Neural cell (in vitro differentiated cells): ENCODE measurements at regions not wholly inside any gene's neighbourhood (a gene's known extent, or its start where the extent isn't known, plus 50 kb on each side); places are given as distances from the start of the nearest gene placed in this dataset.

Source experiments
- H2AFZ ChIP-seq: fragments of 200-600, 300-800 bp; sonication (generic), shearing (Covaris generic); 2 replicates; pipeline ENCODE4 v1.6.0; 2014; ENCODE audit warnings: low read depth, mild to moderate bottlenecking, antibody characterized with exemption, low read length, moderate library complexity
- H3F3A ChIP-seq: fragments of 200-600 bp; shearing (Covaris generic); 2 replicates; pipeline ENCODE4 v1.6.1; 2016; ENCODE audit warnings: mild to moderate bottlenecking, moderate library complexity, mixed read lengths, antibody characterized with exemption, low read length; ENCODE audit not compliant: insufficient read depth, poor library complexity, severe bottlenecking
- H3K27ac ChIP-seq: fragments of 200-600, 300-800 bp; sonication (generic), shearing (Covaris generic); 2 replicates; pipeline ENCODE4 v1.5.1; 2014; ENCODE audit warnings: mild to moderate bottlenecking, low read length, moderate library complexity
- H3K27me3 ChIP-seq: fragments of 300-800, 200-600 bp; sonication (generic), shearing (Covaris generic); 2 replicates; pipeline ENCODE4 v1.6.0; 2014; ENCODE audit warnings: mild to moderate bottlenecking, low read depth, low read length, moderate library complexity; ENCODE audit not compliant: insufficient read depth
- H3K36me3 ChIP-seq: fragments of 300-800, 200-600 bp; sonication (generic), shearing (Covaris generic); 2 replicates; pipeline ENCODE4 v1.5.1; 2014; ENCODE audit warnings: mild to moderate bottlenecking, antibody characterized with exemption, low read length, moderate library complexity; ENCODE audit not compliant: insufficient read depth
- H3K4me2 ChIP-seq: fragments of 300-800, 200-600 bp; sonication (generic), shearing (Covaris generic); 2 replicates; pipeline ENCODE4 v1.6.0; 2014; ENCODE audit warnings: mild to moderate bottlenecking, low read length
- H3K4me3 ChIP-seq: fragments of 300-800, 200-600 bp; sonication (generic), shearing (Covaris generic); 2 replicates; pipeline ENCODE4 v1.5.1; 2014; ENCODE audit warnings: mild to moderate bottlenecking, low read length, moderate library complexity
- H3K79me2 ChIP-seq: fragments of 200-600 bp; shearing (Covaris generic); replicated peaks from 2 replicates; pipeline ENCODE4 v1.6.0; 2014; ENCODE audit warnings: mild to moderate bottlenecking, low read length, moderate library complexity; ENCODE audit not compliant: insufficient read depth
- H3K9ac ChIP-seq: fragments of 300-800, 200-600 bp; sonication (generic), shearing (Covaris generic); 2 replicates; pipeline ENCODE4 v1.6.1; 2016; ENCODE audit warnings: mild to moderate bottlenecking, low read length, mixed read lengths
- H3K9me2 ChIP-seq: fragments of 200-600 bp; shearing (Covaris generic); 2 replicates; pipeline ENCODE4 v1.6.1; 2016; ENCODE audit warnings: mild to moderate bottlenecking, low read length, mixed read lengths; ENCODE audit not compliant: insufficient read depth
- H3K9me3 ChIP-seq: fragments of 200-600, 300-800 bp; sonication (generic), shearing (Covaris generic); 2 replicates; pipeline ENCODE4 v1.6.1; 2016; ENCODE audit warnings: mild to moderate bottlenecking, mixed run types, low read length, moderate library complexity, mixed read lengths
- H4K20me1 ChIP-seq: fragments of 200-600 bp; shearing (Covaris generic); 2 replicates; pipeline ENCODE4 v1.6.1; 2016; ENCODE audit warnings: mild to moderate bottlenecking, mixed run types; ENCODE audit not compliant: insufficient read depth
- CTCF ChIP-seq: fragments of 450-650 bp; IDR thresholded peaks from 2 replicates; pipeline ENCODE4 v1.5.1; 2014; ENCODE audit warnings: antibody characterized with exemption, mild to moderate bottlenecking, moderate library complexity; ENCODE audit not compliant: poor library complexity, severe bottlenecking
- EP300 ChIP-seq: fragments of 450-650 bp; conservative IDR thresholded peaks from 2 replicates; pipeline ENCODE4 v1.6.1; 2014; ENCODE audit warnings: antibody characterized with exemption, mild to moderate bottlenecking, moderate library complexity; ENCODE audit not compliant: poor library complexity, severe bottlenecking
- EZH2 ChIP-seq: fragments of 200-600, 300-800 bp; shearing (Covaris generic), sonication (generic); IDR thresholded peaks from 2 replicates; pipeline ENCODE4 v1.6.1; 2014; ENCODE audit warnings: antibody characterized with exemption, low read length, borderline replicate concordance, mild to moderate bottlenecking; ENCODE audit not compliant: insufficient read depth, poor library complexity, severe bottlenecking
- MXI1 ChIP-seq: fragments of 450-650 bp; conservative IDR thresholded peaks from 2 replicates; pipeline ENCODE4 v1.6.1; 2014; ENCODE audit warnings: antibody characterized with exemption, mild to moderate bottlenecking; ENCODE audit not compliant: poor library complexity, severe bottlenecking
- POLR2AphosphoS5 ChIP-seq: IDR thresholded peaks from 2 replicates; pipeline ENCODE4 v1.6.1; 2012
- RAD21 ChIP-seq: fragments of 450-650 bp; conservative IDR thresholded peaks from 2 replicates; pipeline ENCODE4 v1.6.1; 2014; ENCODE audit warnings: antibody characterized with exemption, mild to moderate bottlenecking, moderate library complexity
- REST ChIP-seq: IDR thresholded peaks from 2 replicates; pipeline ENCODE4 v1.6.1; 2012; ENCODE audit warnings: borderline replicate concordance
- SMC3 ChIP-seq: fragments of 450-650 bp; conservative IDR thresholded peaks from 2 replicates; pipeline ENCODE4 v1.6.1; 2014; ENCODE audit warnings: antibody characterized with exemption, mild to moderate bottlenecking, moderate library complexity; ENCODE audit not compliant: poor library complexity
- TAF1 ChIP-seq: IDR thresholded peaks from 2 replicates; pipeline ENCODE4 v1.6.1; 2012; ENCODE audit warnings: low read depth

- Histone ChIP-seq H3F3A (no peaks in the 10 kb centered on the region), H3K4me3 (no peak overlapping the region), H3K79me2 (no peaks in the 10 kb centered on the region), H3K4me2 (no peak overlapping the region), H3K9me3 (no peaks in the 10 kb centered on the region), H3K9me2 (no peaks in the 10 kb centered on the region), H4K20me1 (no peaks in the 10 kb centered on the region), H3K36me3 (no peaks in the 10 kb centered on the region), H3K27me3 (no peaks in the 10 kb centered on the region), H3K27ac (no peak overlapping the region), H3K9ac (no peak overlapping the region), H2AFZ (no peak overlapping the region)
- TF ChIP-seq REST, result no peak
- no peak for TF ChIP-seq RAD21
- TF ChIP-seq TAF1, result no peak
- TF ChIP-seq MXI1, result no peak
- TF ChIP-seq POLR2AphosphoS5, result no peak
- TF ChIP-seq CTCF, result no peak
- no peak for TF ChIP-seq EP300
- no peak for TF ChIP-seq EZH2
- no peak for TF ChIP-seq SMC3
Observed at GRCh38 chr2:111632661-111633060, 251.3 kb downstream of the ANAPC1 start.

GRCh38 chr2:111633189-111633588 is 250.8 kb downstream of the ANAPC1 start:
- Histone ChIP-seq H3F3A (no peaks in the 10 kb centered on the region), H3K9me2 (no peaks in the 10 kb centered on the region), H3K9ac (no peak overlapping the region), H3K27ac (no peak overlapping the region), H3K36me3 (no peaks in the 10 kb centered on the region), H3K27me3 (no peaks in the 10 kb centered on the region), H3K4me2 (no peak overlapping the region), H3K4me3 (no peak overlapping the region), H3K79me2 (no peaks in the 10 kb centered on the region), H4K20me1 (no peaks in the 10 kb centered on the region), H2AFZ (no peak overlapping the region), H3K9me3 (no peaks in the 10 kb centered on the region)
- TF ChIP-seq REST (no peak), EP300 (no peak), EZH2 (no peak), TAF1 (no peak), CTCF (no peak), RAD21 (no peak), MXI1 (no peak)
